Fibroblast of gingiva (primary cell): ENCODE measurements at regions not wholly inside any gene's neighbourhood (a gene's known extent, or its start where the extent isn't known, plus 50 kb on each side); places are given as distances from the start of the nearest gene placed in this dataset.

ENCODE experiments used
- DNase-seq: peaks from one replicate; pipeline ENCODE4 v3.0.0-alpha.2; 2011; ENCODE audit warnings: low read depth

DNA sequence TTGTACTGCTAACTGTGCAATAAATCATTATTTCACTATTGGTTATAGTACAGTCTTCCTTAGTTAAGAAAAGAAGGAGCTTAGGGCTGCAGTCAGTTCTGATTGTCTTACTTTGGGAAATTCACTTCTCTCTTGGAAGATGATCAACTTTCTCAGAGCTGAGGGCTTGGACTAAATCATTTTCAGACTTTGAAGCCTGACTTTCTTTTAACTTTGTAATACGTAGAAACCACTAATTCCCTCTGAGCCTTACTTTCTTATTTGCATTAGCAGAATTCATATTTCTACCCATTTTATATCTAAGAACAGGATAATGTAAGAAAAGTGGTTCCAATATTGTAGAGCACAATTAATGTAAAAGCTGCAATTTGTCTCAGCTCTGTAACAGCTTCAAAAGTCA, 386.4 kb downstream of the TRIB2 start:
- no peak for DNase-seq

DNA sequence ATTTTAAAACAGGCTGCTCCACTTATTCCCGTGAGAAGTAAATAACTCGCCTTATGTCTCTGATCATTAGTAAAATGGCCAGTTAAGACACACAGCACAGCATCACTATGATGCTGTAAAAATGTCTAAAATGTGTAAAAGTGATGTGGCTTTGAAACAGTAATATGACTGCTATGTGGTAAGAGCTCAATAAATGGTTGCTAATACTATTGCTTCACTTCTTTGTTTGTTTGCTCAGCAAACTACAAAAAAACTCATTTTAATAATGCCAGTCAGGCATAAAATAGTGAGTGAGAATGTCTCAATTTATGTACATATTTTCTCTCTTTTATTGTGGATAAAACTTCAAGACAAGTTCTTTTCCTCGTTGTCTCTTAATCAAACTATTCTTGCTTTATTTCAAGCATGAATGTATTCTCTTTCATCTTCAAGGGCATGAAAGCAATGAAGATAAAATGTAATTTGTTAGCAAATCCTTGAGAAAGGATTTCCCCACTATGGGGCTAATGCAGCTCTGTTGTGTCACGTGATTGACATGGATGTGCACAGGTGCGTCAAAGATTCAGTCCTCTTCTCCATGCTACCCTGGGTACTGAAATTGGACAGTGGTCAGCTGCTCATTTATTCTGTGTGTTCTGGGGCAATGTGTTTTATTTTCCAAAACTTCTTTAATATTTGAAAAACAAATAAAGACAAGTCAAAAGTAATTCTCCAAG, 387.2 kb downstream of the TRIB2 start:
- no peak for DNase-seq

DNA sequence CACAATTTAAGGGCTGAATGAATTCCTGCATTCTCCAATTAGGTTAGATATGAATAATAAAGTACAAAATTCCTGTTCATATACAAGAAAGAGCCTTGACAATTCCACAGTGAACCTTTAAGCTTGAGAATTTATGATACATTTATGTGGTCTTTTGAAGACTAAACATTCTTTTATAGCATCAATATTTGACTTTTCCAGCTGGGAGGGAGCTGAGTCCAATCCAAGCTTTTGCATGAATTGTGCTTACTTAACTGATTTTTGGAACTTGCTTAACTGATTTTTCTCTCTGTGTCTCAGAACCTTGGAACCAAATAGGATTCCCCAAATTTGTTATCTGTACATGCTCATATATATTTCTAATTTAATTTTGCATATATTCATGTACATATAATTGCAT, 388.0 kb downstream of the TRIB2 start:
- DNase-seq: no peak

- DNase-seq: no peak
Measured at GRCh38 chr2:13106302-13106701, 389.6 kb downstream of the TRIB2 start.

- DNase-seq: no peak
Measured at GRCh38 chr2:13109516-13109915, 392.8 kb downstream of the TRIB2 start.

DNA sequence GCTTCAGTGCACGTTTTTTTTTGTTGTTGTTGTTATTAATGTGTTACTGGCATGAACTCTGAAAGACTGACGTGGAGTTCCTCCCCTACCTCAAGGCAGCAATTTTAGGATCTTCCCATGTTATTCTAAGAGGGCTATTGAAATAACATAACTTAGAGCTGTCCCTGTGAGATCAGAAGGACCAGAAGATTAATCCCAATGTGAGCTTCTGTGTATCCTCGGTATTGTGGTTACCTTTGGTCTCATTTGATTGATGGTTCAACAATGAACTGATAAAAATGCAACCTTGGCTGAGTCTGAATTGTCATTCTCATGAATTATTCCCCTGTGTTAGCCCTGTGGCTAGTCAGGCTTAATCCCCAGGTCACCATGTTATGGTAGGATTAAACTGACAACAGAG, 394.1 kb downstream of the TRIB2 start:
- DNase-seq: no peak

DNA sequence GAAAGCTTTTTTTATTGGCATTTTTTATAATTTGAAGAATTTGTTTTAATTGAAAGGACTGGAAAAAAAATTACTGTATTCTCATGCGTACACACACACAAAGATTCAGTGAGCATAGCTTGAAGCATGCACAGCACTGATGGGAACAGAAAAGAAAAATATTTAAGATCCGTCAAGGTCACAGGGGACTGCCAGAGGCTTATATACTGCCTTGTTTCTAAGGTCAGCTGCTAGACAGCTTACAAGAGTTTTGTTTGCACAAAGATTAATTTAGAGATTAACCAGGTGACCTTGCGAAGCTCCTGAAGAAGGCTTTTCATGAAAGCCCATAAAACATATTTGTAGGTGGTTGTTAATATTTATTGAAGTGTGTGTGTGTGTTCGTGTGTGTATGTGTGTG, 396.3 kb downstream of the TRIB2 start:
- no peak for DNase-seq

- DNase-seq: no peak
Measured at GRCh38 chr2:13114391-13114790, 397.7 kb downstream of the TRIB2 start.

- DNase-seq: no peak
Measured at GRCh38 chr2:13115643-13116042, 398.9 kb downstream of the TRIB2 start.

DNA sequence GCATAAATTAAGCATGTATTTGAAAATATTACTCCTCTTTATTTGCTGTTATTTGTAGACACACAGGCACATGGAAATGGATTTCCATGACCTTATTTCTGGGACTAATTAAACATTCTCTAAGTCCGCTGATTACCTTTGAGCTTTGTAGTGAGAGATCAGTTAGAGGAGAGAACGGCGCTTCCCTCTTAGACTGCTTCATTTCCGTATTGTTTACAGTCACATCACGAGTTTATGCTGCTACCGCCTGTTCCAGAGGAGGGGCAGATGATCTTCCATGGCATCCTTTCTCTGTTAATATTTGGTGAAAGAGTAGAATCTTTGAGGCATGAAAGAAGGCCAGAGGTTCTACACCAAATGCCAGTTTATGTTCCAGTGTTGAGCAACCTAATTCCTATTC, 404.4 kb downstream of the TRIB2 start:
- DNase-seq: no peak

- DNase-seq: no peak
Measured at GRCh38 chr2:13128139-13128538, 411.4 kb downstream of the TRIB2 start.

- no peak for DNase-seq
Measured at GRCh38 chr2:13135369-13135768, 418.6 kb downstream of the TRIB2 start.

GRCh38 chr2:13135856-13136255, 419.1 kb downstream of the TRIB2 start:
- no peak for DNase-seq

DNA sequence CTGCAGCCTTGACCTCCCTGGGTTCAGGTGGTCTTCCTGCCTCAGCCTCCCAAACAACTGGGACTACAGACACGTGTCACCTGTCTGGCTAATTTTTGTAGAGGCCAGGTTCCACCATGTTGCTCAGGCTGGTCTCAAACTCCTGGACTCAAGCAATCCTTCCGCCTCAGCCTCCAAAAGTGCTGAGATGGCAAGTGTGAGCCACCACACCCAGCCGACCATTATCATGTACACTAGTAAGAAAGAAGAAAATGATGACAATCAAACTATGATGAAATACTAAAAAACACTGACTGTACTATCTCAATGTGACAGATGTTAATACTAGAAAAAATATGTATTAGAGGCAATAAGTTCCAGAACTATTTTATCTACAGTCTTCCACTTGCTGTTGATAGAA, 420.9 kb downstream of the TRIB2 start:
- DNase-seq: no peak

- no peak for DNase-seq
Measured at GRCh38 chr2:13141315-13141714, 424.6 kb downstream of the TRIB2 start.

DNA sequence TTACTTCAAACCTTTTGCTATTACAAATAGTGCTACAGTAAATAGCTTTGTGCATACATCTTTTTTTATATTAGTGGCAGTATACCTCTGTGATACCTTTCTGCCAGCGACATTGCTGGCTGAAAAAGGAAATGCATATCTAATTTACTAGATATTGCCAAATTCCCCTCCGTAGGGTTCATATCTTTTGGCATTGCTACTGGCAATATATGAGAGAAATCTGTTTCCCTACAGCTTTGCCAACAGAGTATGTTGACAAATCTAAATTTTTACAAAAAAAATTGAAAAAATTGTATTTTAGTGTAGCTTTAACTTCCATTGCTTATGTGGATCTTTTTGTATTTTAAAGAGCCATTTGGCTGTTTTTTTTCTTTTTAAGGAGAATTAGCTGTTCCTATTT, 426.7 kb downstream of the TRIB2 start:
- no peak for DNase-seq

GRCh38 chr2:13156916-13157315, 440.2 kb downstream of the TRIB2 start:
- no peak for DNase-seq

- no peak for DNase-seq
Measured at GRCh38 chr2:13158466-13158865, 441.7 kb downstream of the TRIB2 start.

GRCh38 chr2:13180729-13181128, 464.0 kb downstream of the TRIB2 start:
- DNase-seq: no peak

DNA sequence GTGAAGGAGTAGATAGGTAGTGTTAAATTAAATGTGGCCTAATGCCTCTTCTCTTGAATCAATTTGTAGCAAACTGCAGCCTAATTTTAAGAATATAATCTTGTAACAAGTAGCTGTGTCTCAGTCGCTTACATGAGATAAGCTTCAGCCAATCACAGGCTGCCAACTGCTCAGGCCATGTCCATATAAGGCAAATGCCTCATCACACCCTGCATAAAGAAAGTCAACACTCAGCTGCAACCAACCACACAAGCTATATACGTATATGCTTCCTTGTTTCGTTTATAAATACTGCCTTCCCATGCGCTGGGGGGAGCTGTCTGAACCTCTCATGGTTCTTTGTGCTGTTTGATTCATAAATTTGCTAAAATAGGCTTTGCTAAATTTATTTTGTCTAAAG, 476.3 kb downstream of the TRIB2 start:
- DNase-seq: no peak

DNA sequence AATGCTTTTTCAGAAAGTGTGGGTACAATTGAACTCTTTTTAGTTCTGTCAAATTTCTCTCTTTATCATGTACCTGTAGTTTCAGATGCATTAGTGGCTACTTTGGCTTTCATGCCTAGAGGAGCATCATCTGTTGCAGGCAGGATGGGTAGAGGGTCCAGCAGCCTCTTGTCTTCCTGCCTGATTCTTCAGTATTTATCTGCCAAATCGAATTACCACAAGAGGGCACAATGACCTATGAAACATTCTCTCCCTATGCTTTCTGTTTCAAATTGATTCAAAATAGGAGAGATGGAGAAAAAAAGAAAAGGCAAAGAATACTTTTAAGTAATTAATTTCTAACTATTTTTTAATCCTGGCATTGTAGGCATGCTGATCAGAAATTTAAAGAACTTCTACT, 477.2 kb downstream of the TRIB2 start:
- DNase-seq: no peak

DNA sequence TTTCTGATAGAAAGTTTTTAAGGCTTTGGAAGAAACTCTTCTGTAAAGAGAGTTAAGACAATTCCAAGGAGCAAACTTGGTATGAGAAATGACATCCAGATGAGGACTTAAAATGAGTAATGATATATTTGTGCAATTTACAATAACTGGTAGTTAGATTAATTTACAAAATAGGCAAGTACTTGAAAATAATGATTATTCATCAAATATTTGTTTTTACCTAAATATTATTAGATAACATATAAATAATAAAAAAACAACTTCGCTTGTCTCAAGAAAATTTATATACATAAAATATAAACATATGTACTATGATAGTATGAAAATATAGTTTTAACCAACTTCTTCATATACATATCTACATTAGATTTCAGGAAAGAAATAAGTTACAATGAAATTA, 478.5 kb downstream of the TRIB2 start:
- DNase-seq: no peak

DNA sequence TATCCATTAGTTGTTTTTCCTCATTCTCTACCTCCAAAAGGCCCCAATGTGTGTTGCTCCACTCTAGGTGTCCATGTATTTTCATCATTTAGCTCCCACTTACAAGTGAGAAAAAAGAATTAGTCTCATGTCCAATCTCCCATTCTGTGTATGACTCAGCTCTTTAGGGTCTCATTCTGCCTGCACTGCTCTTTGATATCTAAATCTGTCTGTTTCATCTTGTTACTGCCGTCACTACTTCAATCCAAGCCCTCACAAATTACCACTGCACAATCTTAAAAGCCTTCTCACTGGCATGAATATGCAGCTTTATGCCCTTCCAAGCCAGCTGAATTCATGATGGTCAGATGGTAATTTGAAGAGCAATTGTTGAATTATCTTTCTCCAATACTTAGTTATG, 480.5 kb downstream of the TRIB2 start:
- no peak for DNase-seq

DNA sequence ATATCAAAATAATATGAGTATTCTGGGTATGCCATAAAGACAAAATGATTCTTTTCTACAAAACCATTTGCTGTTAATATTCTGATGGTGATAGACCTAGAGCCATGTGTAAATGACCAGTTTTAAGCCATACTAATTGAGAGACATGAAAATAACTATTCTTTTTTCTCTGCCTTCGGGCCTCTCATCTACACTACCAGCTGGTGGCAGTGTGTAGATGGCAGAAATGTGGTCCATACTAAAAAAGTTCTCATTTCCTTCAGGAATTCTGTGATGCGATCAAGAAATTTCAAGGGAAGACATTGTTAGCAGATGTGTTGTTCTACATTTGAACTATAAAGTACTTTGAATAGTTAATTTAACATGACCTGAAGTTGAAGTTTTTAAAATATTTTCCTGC, 485.2 kb downstream of the TRIB2 start:
- no peak for DNase-seq

- DNase-seq: no peak
Measured at GRCh38 chr2:13212115-13212514, 495.4 kb downstream of the TRIB2 start.
